CD4-positive, alpha-beta T cell (primary cell): ENCODE measurements at regions not wholly inside any gene's neighbourhood (a gene's known extent, or its start where the extent isn't known, plus 50 kb on each side); places are given as distances from the start of the nearest gene placed in this dataset.

Experiments
- ATAC-seq: fragments of 200-7000 bp; cut with Tn5 transposase; one replicate; pipeline ENCODE4 v1.10.0; 2022; ENCODE audit warnings: mild to moderate bottlenecking; ENCODE audit not compliant: poor library complexity
- CTCF ChIA-PET: fragments of 350-600 bp; sonication (Branson Sonifier 250); formaldehyde crosslinking; loops from one replicate; lab custom pipeline; 2021; ENCODE audit warnings: antibody characterized with exemption, inconsistent platforms; lab: Charles Lee
- POLR2A ChIA-PET: fragments of 350-600 bp; sonication (Branson Sonifier 250); formaldehyde crosslinking; loops from one replicate; lab custom pipeline; 2021; ENCODE audit warnings: antibody characterized with exemption, inconsistent platforms; lab: Charles Lee
- DNase-seq, 14 experiments: peaks; one replicate each; pipeline ENCODE4 v3.0.0-alpha.2; 2013 to 2020; ENCODE audit warnings: mixed read lengths in 2 of 14
- H3K27ac ChIP-seq, 2 donors: one replicate each; pipeline versions ENCODE4 v1.5.1 to v1.7.0; 2013; ENCODE audit warnings: low read length in 2 of 2, low read depth in 1 of 2, mild to moderate bottlenecking in 1 of 2
- H3K27me3 ChIP-seq, 2 experiments: 1 replicate in 1 of 2; 2 replicates in 1 of 2; pipeline versions ENCODE4 v1.6.1 to v1.7.0; 2013; ENCODE audit warnings: low read length in 2 of 2, control low read depth in 1 of 2, mild to moderate bottlenecking in 1 of 2, moderate library complexity in 1 of 2; ENCODE audit not compliant: insufficient read depth in 2 of 2, control insufficient read depth in 1 of 2
- H3K36me3 ChIP-seq: one replicate; pipeline ENCODE4 v1.6.1; 2013; ENCODE audit warnings: low read length, control low read depth; ENCODE audit not compliant: insufficient read depth
- H3K4me1 ChIP-seq: one replicate; pipeline ENCODE4 v1.6.1; 2013; ENCODE audit warnings: low read length, control low read depth; ENCODE audit not compliant: insufficient read depth
- H3K4me3 ChIP-seq: one replicate; pipeline ENCODE4 v1.5.1; 2013; ENCODE audit warnings: mild to moderate bottlenecking, low read length, moderate library complexity
- H3K9me3 ChIP-seq, 2 experiments: 1 replicate in 1 of 2; 2 replicates in 1 of 2; pipeline versions ENCODE4 v1.6.1 to v1.7.0; 2013; ENCODE audit warnings: low read length in 2 of 2, mild to moderate bottlenecking in 2 of 2, control low read depth in 1 of 2, moderate library complexity in 1 of 2; ENCODE audit not compliant: control insufficient read depth in 1 of 2, insufficient read depth in 1 of 2
- H3K27ac Mint-ChIP-seq: one replicate; pipeline ENCODE4 v1.8.0; 2020; ENCODE audit warnings: mixed read lengths
- H3K27me3 Mint-ChIP-seq: one replicate; pipeline ENCODE4 v1.8.0; 2021; ENCODE audit warnings: mixed read lengths
- H3K36me3 Mint-ChIP-seq: one replicate; pipeline ENCODE4 v1.8.0; 2021; ENCODE audit warnings: low read depth, mixed read lengths
- H3K4me1 Mint-ChIP-seq: one replicate; pipeline ENCODE4 v1.8.0; 2021; ENCODE audit warnings: low read depth, mixed read lengths
- H3K4me3 Mint-ChIP-seq: one replicate; pipeline ENCODE4 v1.8.0; 2020; ENCODE audit warnings: mild to moderate bottlenecking, mixed read lengths
- H3K9me3 Mint-ChIP-seq: one replicate; pipeline ENCODE4 v1.8.0; 2020; ENCODE audit warnings: mixed read lengths
- CTCF ChIP-seq: fragments of 200-600 bp; IDR thresholded peaks from one replicate; pipeline ENCODE4 v1.8.0; 2022; ENCODE audit warnings: antibody characterized with exemption, mild to moderate bottlenecking
- intact Hi-C, 2 experiments: fragments of 100-400 bp; cut with DNase I in 1 of 2; cut with micrococcal nuclease in 1 of 2; formaldehyde crosslinking; loops; one replicate each; pipeline versions ENCODE4 v1.15.1 to v1.9.0; 2023 to 2025; cut with DNase I, micrococcal nuclease

GRCh38 chr11:127738771-127739286 is 738.3 kb upstream of the KIRREL3 start:
- no peak for ATAC-seq
- no peaks in the 10 kb centered on the region for H3K9me3 ChIP-seq
- Mint-ChIP-seq H3K27ac (no peak overlapping the region), H3K4me1 (no peaks in the 10 kb centered on the region), H3K4me3 (no peak overlapping the region), H3K9me3 (no peaks in the 10 kb centered on the region), H3K27me3 (no peaks in the 10 kb centered on the region), H3K36me3 (no peaks in the 10 kb centered on the region)
- no peak for TF ChIP-seq CTCF
- POLR2A ChIA-PET, result no interaction called here
- H3K27me3 ChIP-seq, result no peaks in the 10 kb centered on the region
- no peaks in the 10 kb centered on the region for H3K4me1 ChIP-seq
- no peak overlapping the region for H3K4me3 ChIP-seq
- H3K27ac ChIP-seq, result no peak overlapping the region
- H3K36me3 ChIP-seq, result no peaks in the 10 kb centered on the region
- intact Hi-C loops, result no loop called here
- CTCF ChIA-PET, result no interaction called here
- no peak for DNase-seq

- no peak for DNase-seq
- intact Hi-C loops, result no loop called here
- Mint-ChIP-seq H3K27me3 (no peaks in the 10 kb centered on the region), H3K9me3 (no peaks in the 10 kb centered on the region), H3K4me3 (no peak overlapping the region), H3K4me1 (no peaks in the 10 kb centered on the region), H3K27ac (no peak overlapping the region), H3K36me3 (no peaks in the 10 kb centered on the region)
- no peak overlapping the region for H3K4me3 ChIP-seq
- no peak for TF ChIP-seq CTCF
- ChIA-PET POLR2A (no interaction called here), CTCF (interaction anchor here (0.9 kb wide), 1 partner anchor 15 kb away, joined by 3 read pairs; no protein-coding TSS in a partner anchor)
- H3K27ac ChIP-seq, result no peak overlapping the region
- H3K27me3 ChIP-seq, result no peaks in the 10 kb centered on the region
- H3K9me3 ChIP-seq, result no peaks in the 10 kb centered on the region
- no peaks in the 10 kb centered on the region for H3K4me1 ChIP-seq
- no peaks in the 10 kb centered on the region for H3K36me3 ChIP-seq
- no peak for ATAC-seq
These were observed 736.9 kb upstream of the KIRREL3 start for GRCh38 chr11:127737499-127737898.

GRCh38 chr11:127733552-127733951 is 733.0 kb upstream of the KIRREL3 start:
- Mint-ChIP-seq H3K9me3 (no peaks in the 10 kb centered on the region), H3K4me3 (no peak overlapping the region)
- no peak for DNase-seq

More at GRCh38 chr11:127733552-127733951, 733.0 kb upstream of the KIRREL3 start:
- Mint-ChIP-seq H3K27ac (no peak overlapping the region), H3K4me1 (no peaks in the 10 kb centered on the region), H3K27me3 (no peaks in the 10 kb centered on the region), H3K36me3 (no peaks in the 10 kb centered on the region)
- ATAC-seq, result no peak
- H3K4me1 ChIP-seq, result no peaks in the 10 kb centered on the region
- POLR2A ChIA-PET, result no interaction called here
- H3K27ac ChIP-seq, result no peak overlapping the region
- intact Hi-C loops, result no loop called here
- CTCF ChIA-PET, result no interaction called here
- no peak overlapping the region for H3K4me3 ChIP-seq
- no peaks in the 10 kb centered on the region for H3K27me3 ChIP-seq
- no peaks in the 10 kb centered on the region for H3K36me3 ChIP-seq
- no peak for TF ChIP-seq CTCF
- peaks cover 0 to 2% of the 10 kb centered on the region in 2 experiments for H3K9me3 ChIP-seq
